CMK (cell line): ENCODE measurements at regions not wholly inside any gene's neighbourhood (a gene's known extent, or its start where the extent isn't known, plus 50 kb on each side); places are given as distances from the start of the nearest gene placed in this dataset.
"Not testable (repeated sequence)": the region's sequence is repeated elsewhere in the genome, so short reads cannot be mapped to it uniquely, and the experiment has no call there.

Source experiments
- DNase-seq: peaks from one replicate; pipeline ENCODE4 v3.0.0-alpha.2; 2010; ENCODE audit warnings: low read depth

- DNase-seq: no peak
Measured at GRCh38 chr11:109046284-109046992, 375.6 kb upstream of the C11orf87 start.

DNA sequence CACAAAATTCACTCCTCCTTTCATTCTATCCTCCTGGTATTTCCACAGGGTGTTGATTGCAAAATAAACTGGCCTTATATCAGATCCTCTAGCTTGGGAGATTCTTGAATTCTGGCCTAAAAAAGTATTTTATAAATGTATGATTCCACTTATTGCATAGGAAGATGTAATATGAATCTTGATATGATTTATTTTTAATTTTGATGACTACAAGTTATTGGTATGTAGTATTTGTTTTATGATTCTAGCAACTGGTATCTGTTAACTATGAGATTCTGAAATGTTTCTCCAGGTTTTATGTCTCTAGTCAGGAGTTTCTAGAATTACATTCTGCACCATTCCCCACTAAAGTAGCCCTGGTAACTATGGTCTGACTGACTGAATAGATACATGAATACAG is 373.9 kb upstream of the C11orf87 start:
- no peak for DNase-seq

DNA sequence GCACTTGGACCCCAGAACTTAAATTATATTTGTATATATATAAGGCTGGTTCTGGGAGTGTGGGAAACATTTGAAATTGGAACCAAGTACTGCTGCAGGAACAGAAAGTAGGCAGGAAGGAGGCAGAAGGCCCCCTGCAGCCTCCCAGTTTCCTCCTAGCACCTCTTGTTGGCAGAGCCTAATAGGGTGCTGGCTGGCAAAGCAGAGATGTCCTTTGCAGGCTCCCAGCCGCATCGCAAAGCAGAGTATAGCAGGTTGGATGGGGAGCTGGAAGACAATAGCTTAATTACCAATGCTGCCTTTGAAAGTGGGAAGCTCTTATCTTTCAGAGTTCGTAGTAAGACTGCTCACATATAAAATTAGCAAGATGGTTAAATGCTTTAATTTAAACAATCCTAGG is 370.8 kb upstream of the C11orf87 start:
- DNase-seq: no peak

GRCh38 chr11:109059402-109059801 is 362.6 kb upstream of the C11orf87 start:
- no peak for DNase-seq

DNA sequence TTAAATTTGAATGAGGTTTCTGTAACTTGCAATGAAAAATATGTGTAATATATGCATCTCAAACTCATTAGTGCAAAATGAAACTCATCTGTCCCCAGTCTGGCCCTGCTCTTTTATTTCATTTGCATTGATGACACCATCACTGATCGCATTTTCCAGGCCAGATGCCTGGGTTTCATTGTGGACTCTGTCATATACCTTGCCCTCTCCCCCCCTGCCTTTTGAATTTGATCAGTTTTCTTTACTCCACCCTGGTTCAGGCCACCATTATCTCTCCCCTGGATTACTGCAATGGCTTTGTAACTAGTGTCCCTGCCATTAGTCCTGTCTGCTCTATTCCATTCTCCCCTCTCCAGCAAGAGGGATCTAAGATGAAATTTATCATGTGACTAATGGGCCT is 360.6 kb upstream of the C11orf87 start:
- no peak for DNase-seq

DNA sequence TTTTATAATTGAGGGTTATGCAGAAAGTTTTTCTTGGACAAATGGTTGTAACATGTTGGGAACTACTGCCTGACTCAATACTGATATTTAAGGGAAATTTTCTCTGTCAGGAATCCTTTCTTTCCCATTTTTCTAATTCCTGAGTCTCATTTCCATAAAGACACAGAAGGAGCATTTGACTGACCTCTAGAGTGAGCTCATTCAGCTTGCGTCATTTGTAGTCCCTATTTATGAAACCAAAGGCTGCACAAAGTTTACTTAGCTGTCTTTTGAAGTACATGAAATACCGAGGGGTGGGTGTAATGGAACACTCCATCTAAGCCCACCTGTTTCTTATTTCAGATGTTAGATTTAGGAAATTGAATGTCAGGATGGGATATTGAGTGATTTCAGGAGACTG is 359.5 kb upstream of the C11orf87 start:
- no peak for DNase-seq

DNA sequence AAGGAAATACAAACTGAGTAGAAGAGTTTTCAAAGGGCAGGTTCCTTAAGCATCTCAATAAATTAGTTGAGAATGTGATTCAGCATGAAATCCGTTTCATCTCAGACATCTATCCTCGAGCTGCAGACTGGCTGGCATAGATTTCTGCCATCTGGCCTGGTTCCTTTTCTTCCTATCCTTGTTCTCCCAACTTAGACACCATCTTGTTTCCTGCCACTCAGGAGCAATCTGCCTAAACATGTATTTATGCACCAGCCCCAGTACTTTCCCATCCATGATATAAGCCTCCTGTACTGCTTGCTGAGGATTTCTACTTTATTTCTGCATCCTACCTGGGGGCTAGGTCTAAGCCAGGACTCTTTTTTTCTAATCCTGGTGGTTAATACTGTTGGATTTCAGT is 359.1 kb upstream of the C11orf87 start:
- DNase-seq: no peak

- not testable (repeated sequence) for DNase-seq
Measured at GRCh38 chr11:109064618-109065311, 357.2 kb upstream of the C11orf87 start.

DNA sequence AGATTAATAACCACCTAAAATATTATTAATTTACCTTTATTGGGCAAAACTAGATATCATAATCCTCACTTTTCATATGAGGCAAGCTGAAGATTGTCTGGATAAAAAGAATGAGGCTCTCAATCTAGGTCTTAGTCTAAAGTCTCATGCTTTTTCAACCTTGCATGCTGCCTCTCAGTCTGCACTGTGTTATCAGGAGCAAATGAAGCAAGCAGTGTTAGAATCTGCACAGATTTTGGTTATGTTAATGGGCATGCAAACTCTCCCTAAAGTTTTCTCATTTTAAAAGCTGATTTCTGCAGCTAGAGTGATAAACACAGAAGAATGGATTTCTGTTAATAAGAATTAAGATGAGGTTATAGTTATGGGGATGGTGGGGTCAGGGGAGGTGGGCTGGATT is 350.7 kb upstream of the C11orf87 start:
- no peak for DNase-seq

DNA sequence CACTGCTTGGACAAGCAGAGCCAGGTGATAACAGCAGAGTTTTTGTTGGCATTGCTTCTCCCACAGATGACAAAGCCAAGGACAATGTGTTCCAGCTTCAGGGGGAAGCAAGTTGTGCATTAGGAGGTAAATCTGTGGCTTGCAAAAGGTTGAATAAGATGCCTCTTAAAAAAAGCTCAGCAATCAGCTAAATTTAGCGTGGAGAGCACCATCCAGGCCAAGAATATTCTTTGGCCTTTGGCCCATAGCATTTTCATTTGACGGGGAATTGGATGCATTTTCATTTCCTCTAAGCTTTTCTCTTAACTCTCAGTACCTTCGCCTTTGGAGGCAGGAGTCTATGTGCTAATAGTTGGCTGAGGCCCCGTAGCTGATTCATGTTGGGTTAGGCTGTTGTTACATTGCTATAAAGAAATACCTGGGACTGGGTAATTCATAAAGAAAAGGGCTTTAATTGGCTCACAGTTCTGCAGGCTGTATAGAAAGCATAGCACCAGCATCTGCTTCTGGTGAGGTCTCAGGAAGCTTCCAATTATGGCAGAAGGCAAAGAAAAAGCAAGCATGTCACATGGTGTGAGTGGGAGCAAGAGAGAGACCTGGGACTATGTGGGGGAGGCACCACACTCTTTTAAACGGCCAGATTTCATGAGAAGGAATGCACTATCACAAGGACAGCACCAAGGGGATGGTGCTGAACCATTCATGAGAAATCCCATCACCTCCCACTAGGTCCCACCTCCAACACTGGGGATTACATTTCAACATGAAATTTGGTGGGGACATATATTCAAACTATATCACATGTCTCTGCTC is 350.1 kb upstream of the C11orf87 start:
- no peak for DNase-seq

- DNase-seq: no peak
Measured at GRCh38 chr11:109073032-109073822, 348.8 kb upstream of the C11orf87 start.

GRCh38 chr11:109075976-109076375 is 346.0 kb upstream of the C11orf87 start:
- no peak for DNase-seq

DNA sequence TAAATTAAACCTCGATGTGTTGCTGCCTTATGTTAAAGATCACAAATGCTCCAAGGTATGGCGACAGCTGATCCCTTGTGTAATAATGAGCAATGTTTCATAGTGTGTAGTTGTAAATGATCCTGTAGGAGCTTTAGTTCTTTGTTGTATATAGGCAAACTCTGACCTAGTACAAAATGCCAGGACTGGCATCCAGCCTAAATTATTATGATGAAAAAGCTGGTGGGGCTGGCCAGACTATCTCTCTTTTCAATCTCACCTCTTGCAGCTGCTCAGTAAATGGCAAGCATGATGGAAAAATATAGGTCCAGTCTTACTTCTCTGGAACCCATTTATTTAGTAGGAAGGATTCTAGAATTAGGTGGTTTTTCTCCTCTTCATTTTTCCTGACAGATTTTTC is 345.1 kb upstream of the C11orf87 start:
- no peak for DNase-seq

DNA sequence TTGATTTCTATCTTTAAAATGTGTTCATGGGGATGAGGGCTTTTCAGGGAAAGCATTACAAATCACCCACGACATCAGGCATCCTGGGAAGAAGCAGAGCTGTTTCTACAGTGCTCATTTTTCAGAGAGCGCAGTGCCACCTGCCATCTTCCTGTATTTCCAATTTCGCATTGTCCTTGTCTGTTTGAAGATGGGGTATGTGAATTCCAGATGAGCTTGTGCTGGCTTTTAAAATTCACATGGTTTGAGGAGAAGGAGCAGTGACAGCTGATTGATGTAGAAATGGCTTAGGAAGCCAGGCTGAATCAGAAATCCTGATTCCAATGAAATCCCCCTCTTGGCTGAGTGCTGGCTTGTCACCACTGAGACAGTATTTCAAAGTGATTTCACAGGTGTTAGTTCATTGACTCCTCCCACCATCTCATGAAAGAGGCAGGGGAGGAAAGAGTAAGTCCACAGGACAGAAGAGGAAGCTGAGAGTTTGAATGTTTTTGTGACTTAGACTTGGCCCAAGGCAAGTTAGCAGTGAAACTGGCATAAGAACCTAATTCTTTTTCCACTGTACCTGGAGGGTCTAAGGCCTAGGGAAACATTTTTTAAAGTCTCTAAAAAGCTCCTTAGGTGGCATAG is 344.6 kb upstream of the C11orf87 start:
- no peak for DNase-seq

GRCh38 chr11:109085708-109086373 is 336.1 kb upstream of the C11orf87 start:
- DNase-seq: no peak

- DNase-seq: no peak
Measured at GRCh38 chr11:109086931-109087330, 335.1 kb upstream of the C11orf87 start.

GRCh38 chr11:109088086-109088485 is 333.9 kb upstream of the C11orf87 start:
- no peak for DNase-seq

DNA sequence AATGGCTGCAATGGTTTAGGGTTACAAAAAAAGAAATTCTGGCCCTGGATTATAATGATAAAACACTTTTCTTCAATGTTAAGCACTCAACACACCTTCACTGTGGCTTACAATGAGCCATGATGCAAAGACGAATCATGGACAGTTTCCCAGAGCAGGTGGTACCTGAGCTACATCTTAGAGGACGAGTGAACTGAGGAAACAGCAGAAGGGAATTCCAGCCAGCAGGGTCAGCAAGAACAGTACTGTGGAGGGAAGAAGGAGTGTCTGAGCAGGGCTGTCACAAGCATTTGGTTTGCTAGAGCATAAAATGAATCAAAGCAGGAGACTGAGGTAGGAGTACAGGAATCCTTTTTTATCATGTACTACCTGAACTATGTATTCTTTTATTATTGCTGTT is 332.8 kb upstream of the C11orf87 start:
- DNase-seq: no peak

DNA sequence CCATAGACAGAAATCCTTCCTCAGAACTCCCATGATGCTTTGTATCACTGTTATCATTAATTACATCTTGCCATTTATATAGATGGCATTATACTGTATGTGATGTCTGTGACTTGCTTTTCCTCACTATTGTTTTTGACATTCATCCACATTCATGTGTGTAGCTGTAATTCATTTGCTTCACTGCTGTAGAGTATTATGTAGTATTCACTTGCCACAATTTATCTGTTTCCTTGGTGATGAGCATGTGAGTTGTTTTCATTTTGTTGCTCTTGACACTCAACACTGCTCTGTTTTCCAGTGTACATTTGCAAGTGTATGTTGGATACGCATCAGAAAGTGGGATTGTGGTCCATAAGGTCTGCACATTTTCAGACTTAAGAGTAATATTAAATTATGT is 328.6 kb upstream of the C11orf87 start:
- DNase-seq: no peak

DNA sequence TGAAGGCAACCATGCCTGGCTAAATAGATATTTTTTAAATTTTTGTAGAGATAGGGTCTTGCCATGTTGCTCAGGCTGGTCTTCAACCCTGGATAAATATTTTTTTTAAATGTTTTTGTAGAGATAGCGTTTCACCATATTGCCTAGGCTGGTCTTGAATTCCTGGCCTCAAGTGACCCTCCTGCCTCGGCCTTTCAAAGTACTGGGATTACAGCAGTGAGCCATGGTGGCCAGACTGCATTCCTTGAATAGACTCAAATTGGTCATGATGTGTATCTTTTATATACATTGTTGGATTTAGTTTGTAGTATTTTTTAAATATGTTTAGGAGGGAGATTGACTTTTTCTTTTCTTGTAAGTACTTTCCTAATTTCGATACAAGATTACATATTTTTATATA is 325.7 kb upstream of the C11orf87 start:
- no peak for DNase-seq
